HepG2 (cell line): ENCODE measurements at regions not wholly inside any gene's neighbourhood (a gene's known extent, or its start where the extent isn't known, plus 50 kb on each side); places are given as distances from the start of the nearest gene placed in this dataset.
A peak's percentile ranks its signal among the peaks of the same experiment; 100 is the strongest.
"Not testable (repeated sequence)": the region's sequence is repeated elsewhere in the genome, so short reads cannot be mapped to it uniquely, and the experiment has no call there.

Experiments used
- ATAC-seq: fragments of 200-7000 bp; cut with Tn5 transposase; 3 replicates; pipeline ENCODE4 v1.9.1; 2020; ENCODE audit warnings: mild to moderate bottlenecking, moderate library complexity
- BruUV-seq: library from RNA; stranded (reverse); fragments of 400-500 nt; replicated peaks from 2 replicates; lab custom pipeline; 2021; lab: Mats Ljungman, UMichigan
- CTCF ChIA-PET: fragments of 300-600 bp; formaldehyde crosslinking; extraction: SDS; loops from one replicate; lab custom pipeline; 2021; ENCODE audit warnings: low total read pairs, inconsistent platforms, low intra/inter-chr PET ratio; lab: Yijun Ruan, JAX
- POLR2A ChIA-PET: fragments of 350-600 bp; sonication (Branson Sonifier 250); formaldehyde crosslinking; loops from one replicate; lab custom pipeline; 2020; ENCODE audit warnings: antibody characterized with exemption, inconsistent platforms; lab: Yijun Ruan, JAX
- DNase-seq: peaks from one replicate; pipeline ENCODE4 v3.0.0-alpha.2; 2015; ENCODE audit warnings: low spot score
- FAIRE-seq: peaks from 3 replicates; lab custom pipeline; 2011; peaks lifted over from hg19 to GRCh38; lab: Jason Lieb, UNC
- H2AFZ ChIP-seq: one replicate; pipeline ENCODE4 v1.6.1; 2011; ENCODE audit warnings: low read length, inconsistent platforms
- H3K27ac ChIP-seq: fragments of 300-600 bp; 3 replicates; pipeline ENCODE4 v1.8.0; 2011; ENCODE audit warnings: mixed run types, mild to moderate bottlenecking, mixed read lengths, low read length, inconsistent platforms; ENCODE audit not compliant: insufficient read depth; ENCODE audit errors: extremely low read length
- H3K27me3 ChIP-seq, 2 experiments: fragments of 200-600 bp in 1 of 2; 2 replicates in 1 of 2; 3 replicates in 1 of 2; pipeline versions ENCODE4 v1.6.0 to v1.8.0; 2011; ENCODE audit warnings: low read length in 2 of 2, mild to moderate bottlenecking in 2 of 2, moderate library complexity in 2 of 2, inconsistent platforms in 1 of 2; ENCODE audit not compliant: insufficient read depth in 2 of 2, control insufficient read depth in 1 of 2
- H3K36me3 ChIP-seq, 2 experiments: fragments of 200-600 bp in 1 of 2; replicated peaks in 1 of 2; 2 replicates in 1 of 2; 3 replicates in 1 of 2; pipeline versions ENCODE4 v1.5.1 to v1.8.0; 2011; ENCODE audit warnings: low read length in 2 of 2, inconsistent platforms in 1 of 2; ENCODE audit not compliant: insufficient read depth in 2 of 2, control insufficient read depth in 1 of 2
- H3K4me1 ChIP-seq: 2 replicates; pipeline ENCODE4 v1.5.1; 2012; ENCODE audit warnings: low read length, inconsistent platforms; ENCODE audit not compliant: insufficient read depth
- H3K4me2 ChIP-seq: 2 replicates; pipeline ENCODE4 v1.6.0; 2011; ENCODE audit warnings: low read depth, low read length, inconsistent platforms
- H3K4me3 ChIP-seq, 3 experiments: fragments of 200-600 bp in 1 of 3; sonication (generic), shearing (Covaris generic) in 1 of 3; replicated peaks in 1 of 3; 2 replicates each; pipeline ENCODE4 v1.5.1; 2011 to 2016; ENCODE audit warnings: low read length in 3 of 3, inconsistent platforms in 2 of 3, low read depth in 2 of 3, mild to moderate bottlenecking in 2 of 3, control low read depth in 1 of 3, mixed read lengths in 1 of 3; ENCODE audit not compliant: insufficient read depth in 1 of 3
- H3K79me2 ChIP-seq: one replicate; pipeline ENCODE4 v1.6.1; 2011; ENCODE audit warnings: low read length, inconsistent platforms; ENCODE audit not compliant: insufficient read depth
- H3K9ac ChIP-seq: 2 replicates; pipeline ENCODE4 v1.6.0; 2011; ENCODE audit warnings: mild to moderate bottlenecking, low read depth, low read length, inconsistent platforms; ENCODE audit not compliant: insufficient read depth
- H3K9me3 ChIP-seq: 2 replicates; pipeline ENCODE4 v1.5.1; 2012; ENCODE audit warnings: mild to moderate bottlenecking, low read length
- H4K20me1 ChIP-seq: 2 replicates; pipeline ENCODE4 v1.6.0; 2011; ENCODE audit warnings: inconsistent platforms, mild to moderate bottlenecking, low read length, moderate library complexity; ENCODE audit not compliant: insufficient read depth
- ATF7 ChIP-seq, 2 experiments: fragments of 450-650 bp in 1 of 2; sonication (generic) in 1 of 2; formaldehyde crosslinking in 1 of 2; IDR thresholded peaks; 2 replicates each; pipeline versions ENCODE4 v1.4.0 to v1.6.1; 2016 to 2020; ENCODE audit warnings: antibody characterized with exemption in 1 of 2, mild to moderate bottlenecking in 1 of 2, missing genetic modification reagents in 1 of 2
- CENPBD1 ChIP-seq: sonication (generic); formaldehyde crosslinking; IDR thresholded peaks from 2 replicates; pipeline ENCODE4 v1.8.0; 2022; ENCODE audit warnings: missing genetic modification reagents, low read depth, mild to moderate bottlenecking, borderline replicate concordance
- NR2F1 ChIP-seq, 2 experiments: fragments of 450-650 bp in 1 of 2; formaldehyde crosslinking in 1 of 2; IDR thresholded peaks; 2 replicates each; pipeline versions ENCODE4 v1.5.0 to v1.6.1; 2016 to 2020; ENCODE audit warnings: mild to moderate bottlenecking in 1 of 2, missing compliant biosample characterization in 1 of 2, missing genetic modification reagents in 1 of 2, moderate library complexity in 1 of 2
- RBAK ChIP-seq: sonication (generic); formaldehyde crosslinking; IDR thresholded peaks from 2 replicates; pipeline ENCODE4 v1.5.1; 2020; ENCODE audit warnings: mild to moderate bottlenecking, missing genetic modification reagents
- ZSCAN30 ChIP-seq: sonication (generic); formaldehyde crosslinking; IDR thresholded peaks from 2 replicates; pipeline ENCODE4 v1.5.0; 2020; ENCODE audit warnings: mild to moderate bottlenecking, missing genetic modification reagents
- WGBS: methylation state at CpG from one replicate; pipeline ENCODE4 v1.1.6; 2017; ENCODE audit warnings: low lambda C conversion rate; 5-methylcytosine and 5-hydroxymethylcytosine counted together
- in situ Hi-C: cut with HindIII; loops from 2 replicates; pipeline ENCODE4 v1.10.0; 2017; ENCODE audit warnings: low pct_unique_long_range_greater_than_20kb; ENCODE audit not compliant: extremely low pct_ligation_motif_present
- intact Hi-C: fragments of 100-400 bp; cut with micrococcal nuclease; formaldehyde crosslinking; loops from one replicate; pipeline ENCODE4 v1.10.0; 2022; ENCODE audit not compliant: unreplicated experiment

- H3K4me3 ChIP-seq, BruUV-seq, H3K4me2 ChIP-seq, ATAC-seq, H3K36me3 ChIP-seq, CTCF ChIA-PET, H3K27me3 ChIP-seq, FAIRE-seq, H2AFZ ChIP-seq, DNase-seq, H3K9me3 ChIP-seq, H4K20me1 ChIP-seq, in situ Hi-C loops, POLR2A ChIA-PET, H3K9ac ChIP-seq, H3K27ac ChIP-seq, H3K4me1 ChIP-seq, H3K79me2 ChIP-seq: not testable (repeated sequence)
- intact Hi-C loops = loop anchor here (5.0 kb wide), 1 partner anchor 785 kb away; no protein-coding TSS in a partner anchor
- WGBS = 31% methylated on average over 2 of the region's 2 CpGs
These were observed 1220.8 kb upstream of the B3GALT2 start for GRCh38 chr1:194407238-194407637.

GRCh38 chr1:194394676-194395075 lies 1208.3 kb upstream of the B3GALT2 start:
- Histone ChIP-seq H4K20me1 (no peaks in the 10 kb centered on the region), H3K4me1 (no peaks in the 10 kb centered on the region), H3K36me3 (no peaks in the 10 kb centered on the region), H3K4me2 (no peak overlapping the region), H3K4me3 (no peak overlapping the region), H3K9me3 (no peaks in the 10 kb centered on the region), H2AFZ (no peak overlapping the region), H3K27me3 (no peaks in the 10 kb centered on the region), H3K9ac (no peak overlapping the region), H3K27ac (no peak overlapping the region), H3K79me2 (no peaks in the 10 kb centered on the region)
- no TSS peak for BruUV-seq
- in situ Hi-C loops = no loop called here
- ChIA-PET CTCF (no interaction called here), POLR2A (no interaction called here)
- WGBS = 3% methylated on average over 1 of the region's 1 CpG
- TF ChIP-seq RBAK (CRISPR knock-in tag) = no peak
- ATAC-seq (no peak), DNase-seq (no peak), FAIRE-seq (no peak)
- intact Hi-C loops = no loop called here

GRCh38 chr1:194387531-194387930 lies 1201.1 kb upstream of the B3GALT2 start:
- intact Hi-C loops (no loop called here), in situ Hi-C loops (no loop called here)
- Histone ChIP-seq H3K79me2 (no peaks in the 10 kb centered on the region), H3K27ac (no peak overlapping the region), H3K4me1 (no peaks in the 10 kb centered on the region), H4K20me1 (no peaks in the 10 kb centered on the region), H3K9ac (no peak overlapping the region), H3K27me3 (no peaks in the 10 kb centered on the region), H3K36me3 (no peaks in the 10 kb centered on the region), H2AFZ (no peak overlapping the region), H3K9me3 (no peaks in the 10 kb centered on the region), H3K4me3 (no peak overlapping the region), H3K4me2 (no peak overlapping the region)
- TF ChIP-seq ATF7 (IDR thresholded peaks at IDR 0.05) (peak; percentile 65), ATF7 (CRISPR knock-in tag; IDR thresholded peaks at IDR 0.05) (no peak), NR2F1 (CRISPR knock-in tag; IDR thresholded peaks at IDR 0.05) (no peak), ZSCAN30 (CRISPR knock-in tag) (no peak), CENPBD1 (no peak)
- ATAC-seq = no peak
- ChIA-PET POLR2A (no interaction called here), CTCF (no interaction called here)
- no peak for DNase-seq
- no peak for FAIRE-seq
- BruUV-seq = no TSS peak
